ENCODE measurements at regions not wholly inside any gene's neighbourhood (a gene's known extent, or its start where the extent isn't known, plus 50 kb on each side); places are given as distances from the start of the nearest gene placed in this dataset.

DNA sequence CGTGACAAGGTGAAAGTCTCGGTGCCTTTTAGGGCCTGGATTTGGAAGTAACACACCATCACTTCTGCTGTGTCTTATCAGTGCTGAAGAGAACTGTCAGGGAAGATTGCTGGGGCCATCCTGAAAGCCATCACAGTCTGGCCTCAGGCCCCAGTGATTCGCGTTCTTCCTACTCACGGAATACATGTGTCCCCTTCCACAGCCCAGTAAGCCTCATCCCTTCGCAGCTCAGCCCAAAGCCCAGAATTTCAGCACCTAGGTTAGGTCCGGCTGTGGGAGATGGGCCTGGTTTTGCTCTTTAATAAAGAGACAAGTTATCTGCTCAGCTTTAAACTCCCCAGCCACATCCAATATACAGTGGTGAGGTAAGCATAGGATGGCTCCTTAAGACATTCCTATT lies 113.0 kb upstream of the SPACA7 start:
- H2BK20ac ChIP-seq (ENCODE audit: low read length), result no peak overlapping the region
- no peak overlapping the region for H2AFZ ChIP-seq (ENCODE audit: low read length)
- no peak overlapping the region for H3K56ac ChIP-seq (replicated peaks; ENCODE audit: insufficient read length, low read depth, low read length)
- no peak overlapping the region for H2AK5ac ChIP-seq (ENCODE audit: low read depth, low read length)
- CTCF ChIA-PET (ENCODE audit: partially characterized antibody), result no interaction called here
- no peak overlapping the region for H3K9ac ChIP-seq (replicated peaks in 1 of 4; ENCODE audit: extremely low read depth in 1 of 4, low read depth in 3 of 4, low read length in 3 of 4)
- no peaks in the 10 kb centered on the region for H3K79me1 ChIP-seq (ENCODE audit: low read depth, low read length)
- POLR2A ChIA-PET (ENCODE audit: partially characterized antibody), result no interaction called here
- H3K27ac ChIP-seq (ENCODE audit: low read depth, low read length), result no peak overlapping the region
- no peak overlapping the region for H2BK120ac ChIP-seq (replicated peaks; ENCODE audit: low read depth, low read length)
- no peak overlapping the region for H3K23ac ChIP-seq (ENCODE audit: insufficient read length)
- no peak overlapping the region for H2BK5ac ChIP-seq (ENCODE audit: low read depth, low read length)
- H3K27me3 ChIP-seq (replicated peaks in 1 of 4; ENCODE audit: control insufficient read depth in 3 of 4, extremely low read depth in 1 of 4, insufficient read depth in 3 of 4, low read length in 3 of 4), result no peaks in the 10 kb centered on the region; a peak in 2 of 7 replicates
- WGBS, 2 experiments (ENCODE audit: extremely low coverage in 1 of 2, insufficient coverage in 1 of 2, insufficient read length in 1 of 2, insufficient replicate concordance in 2 of 2, low coverage in 1 of 2, low lambda C conversion rate in 2 of 2, missing lambda C conversion rate in 1 of 2), result 86% methylated on average over 7 of the region's 7 CpGs; no CpG with 5 or more reads in 1 of the 2 experiments
- H3K4ac ChIP-seq (replicated peaks; ENCODE audit: insufficient read length, low read depth, low read length), result no peak overlapping the region
- DNase-seq (ENCODE audit: low read depth in 1 of 2, low spot score in 2 of 2), result no peak
- no peaks in the 10 kb centered on the region for H3K23me2 ChIP-seq (ENCODE audit: low read depth, low read length)
- H3K18ac ChIP-seq (ENCODE audit: extremely low read depth, low read length), result no peak overlapping the region
- H3K14ac ChIP-seq (ENCODE audit: insufficient read length), result no peak overlapping the region
- no peak overlapping the region for H3K4me2 ChIP-seq (ENCODE audit: insufficient read depth in 1 of 2, low read depth in 2 of 2, low read length in 2 of 2)
- no peak overlapping the region for H3K4me3 ChIP-seq (ENCODE audit: extremely low read depth in 1 of 4, insufficient read depth in 2 of 4, low read depth in 3 of 4, low read length in 4 of 4)
- no peak for FAIRE-seq
- no peak overlapping the region for H2BK12ac ChIP-seq (ENCODE audit: low read depth, low read length)
- H4K91ac ChIP-seq (replicated peaks; ENCODE audit: insufficient read length, low read length), result no peak overlapping the region
- H4K8ac ChIP-seq (ENCODE audit: extremely low read depth, insufficient read depth, low read length), result no peak overlapping the region
- H2BK15ac ChIP-seq (ENCODE audit: low read length), result no peak overlapping the region
- H4K5ac ChIP-seq (ENCODE audit: insufficient read length, low read depth, low read length), result no peak overlapping the region
- H4K20me1 ChIP-seq (replicated peaks in 1 of 2; ENCODE audit: control insufficient read depth in 1 of 2, insufficient read depth in 2 of 2, low read length in 2 of 2), result no peaks in the 10 kb centered on the region
- no peaks in the 10 kb centered on the region for H3K79me2 ChIP-seq (ENCODE audit: control insufficient read depth in 1 of 2, insufficient read depth in 2 of 2, low read length in 2 of 2)
- H3K9me3 ChIP-seq (ENCODE audit: insufficient read depth in 2 of 2, low read depth in 1 of 2, low read length in 1 of 2), result no peaks in the 10 kb centered on the region
- H3K36me3 ChIP-seq (ENCODE audit: control insufficient read depth in 2 of 4, insufficient read depth in 4 of 4, low read length in 3 of 4), result no peaks in the 10 kb centered on the region
- H3K4me1 ChIP-seq (replicated peaks in 1 of 4; ENCODE audit: control insufficient read depth in 3 of 4, insufficient read depth in 4 of 4, low read length in 3 of 4), result no peaks in the 10 kb centered on the region
- TF ChIP-seq SP1 (IDR thresholded peaks at IDR 0.05; ENCODE audit: low read depth, low read length) (no peak), SAP30 (IDR thresholded peaks at IDR 0.05; ENCODE audit: insufficient read depth, insufficient replicate concordance, low read length) (no peak), YY1 (IDR thresholded peaks at IDR 0.05; ENCODE audit: low read depth, low read length) (no peak), BRCA1 (IDR thresholded peaks at IDR 0.05; ENCODE audit: low read depth, low read length) (no peak), TEAD4 (IDR thresholded peaks at IDR 0.05; ENCODE audit: low read depth, low read length) (no peak), TAF1 (IDR thresholded peaks at IDR 0.05; ENCODE audit: low read depth, low read length) (no peak), SRF (IDR thresholded peaks at IDR 0.05; ENCODE audit: low read depth, low read length) (no peak), ATF3 (IDR thresholded peaks at IDR 0.05; ENCODE audit: insufficient read depth, low read depth, low read length) (no peak)
